ENCODE measurements at regions not wholly inside any gene's neighbourhood (a gene's known extent, or its start where the extent isn't known, plus 50 kb on each side); places are given as distances from the start of the nearest gene placed in this dataset.

GRCh38 chr7:92932450-92932849 lies 96.1 kb upstream of the CDK6 start:
- no peak overlapping the region for H3K27ac ChIP-seq (ENCODE audit: low read depth, low read length)
- H3K4me1 Mint-ChIP-seq = no peaks in the 10 kb centered on the region
- H3K9me3 Mint-ChIP-seq = peaks cover 0 to 32% (median 15%) of the 10 kb centered on the region in 8 donors
- intact Hi-C loops (cut with micrococcal nuclease) = no loop called here
- CTCF ChIA-PET (ENCODE audit: partially characterized antibody) = no interaction called here
- POLR2A ChIA-PET (ENCODE audit: partially characterized antibody) = interaction anchor here (0.6 kb wide), 1 partner anchor 8 kb away, joined by 4 read pairs; no protein-coding TSS in a partner anchor
- H3K27me3 Mint-ChIP-seq = peaks cover 6 to 7% of the 10 kb centered on the region in 2 donors
- no peak overlapping the region for H3K4me3 ChIP-seq (ENCODE audit: low read length in 2 of 2)
- H3K27me3 ChIP-seq (ENCODE audit: insufficient read depth, low read length) = no peaks in the 10 kb centered on the region
- no peak overlapping the region for H3K4me3 Mint-ChIP-seq
- H3K36me3 Mint-ChIP-seq = no peaks in the 10 kb centered on the region
- peaks cover 0 to 8% of the 10 kb centered on the region in 2 donors for H3K9me3 ChIP-seq (ENCODE audit: control insufficient read depth in 1 of 2, low read length in 2 of 2)
- H3K4me1 ChIP-seq (ENCODE audit: insufficient read depth, low read length) = no peaks in the 10 kb centered on the region
- no peaks in the 10 kb centered on the region for H3K36me3 ChIP-seq (ENCODE audit: insufficient read depth, low read length)
- DNase-seq = no peak
- no peak overlapping the region for H3K27ac Mint-ChIP-seq

- intact Hi-C loops (cut with micrococcal nuclease) = no loop called here
- H3K9me3 Mint-ChIP-seq = peaks cover 0 to 33% (median 15%) of the 10 kb centered on the region in 8 donors
- peaks cover 0 to 8% of the 10 kb centered on the region in 2 donors for H3K9me3 ChIP-seq (ENCODE audit: control insufficient read depth in 1 of 2, low read length in 2 of 2)
- no peak overlapping the region for H3K27ac ChIP-seq (ENCODE audit: low read depth, low read length)
- no peak overlapping the region for H3K4me3 ChIP-seq (ENCODE audit: low read length in 2 of 2)
- POLR2A ChIA-PET (ENCODE audit: partially characterized antibody) = no interaction called here
- no peaks in the 10 kb centered on the region for H3K36me3 ChIP-seq (ENCODE audit: insufficient read depth, low read length)
- no peaks in the 10 kb centered on the region for H3K4me1 ChIP-seq (ENCODE audit: insufficient read depth, low read length)
- H3K27me3 Mint-ChIP-seq = peaks cover 6 to 13% of the 10 kb centered on the region in 2 donors
- CTCF ChIA-PET (ENCODE audit: partially characterized antibody) = no interaction called here
- H3K36me3 Mint-ChIP-seq = no peaks in the 10 kb centered on the region
- H3K27ac Mint-ChIP-seq = no peak overlapping the region
- no peak overlapping the region for H3K4me3 Mint-ChIP-seq
- H3K27me3 ChIP-seq (ENCODE audit: insufficient read depth, low read length) = no peaks in the 10 kb centered on the region
- H3K4me1 Mint-ChIP-seq = no peaks in the 10 kb centered on the region
- DNase-seq = no peak
Measured at GRCh38 chr7:92930404-92930803, 94.0 kb upstream of the CDK6 start.

GRCh38 chr7:92926697-92927044 lies 90.3 kb upstream of the CDK6 start:
- peaks cover 2 to 12% of the 10 kb centered on the region in 2 donors for H3K27me3 Mint-ChIP-seq
- H3K4me1 Mint-ChIP-seq = no peaks in the 10 kb centered on the region
- intact Hi-C loops (cut with micrococcal nuclease) = no loop called here
- no peak overlapping the region for H3K4me3 Mint-ChIP-seq
- ChIA-PET POLR2A (ENCODE audit: partially characterized antibody) (no interaction called here), CTCF (ENCODE audit: partially characterized antibody) (no interaction called here)
- peaks cover 0 to 8% of the 10 kb centered on the region in 2 donors for H3K9me3 ChIP-seq (ENCODE audit: control insufficient read depth in 1 of 2, low read length in 2 of 2)
- H3K9me3 Mint-ChIP-seq = peaks cover 0 to 27% (median 14%) of the 10 kb centered on the region in 8 donors
- no peaks in the 10 kb centered on the region for H3K27me3 ChIP-seq (ENCODE audit: insufficient read depth, low read length)
- H3K27ac Mint-ChIP-seq = no peak overlapping the region
- H3K27ac ChIP-seq (ENCODE audit: low read depth, low read length) = no peak overlapping the region
- DNase-seq = no peak
- H3K36me3 ChIP-seq (ENCODE audit: insufficient read depth, low read length) = no peaks in the 10 kb centered on the region
- H3K4me3 ChIP-seq (ENCODE audit: low read length in 2 of 2) = no peak overlapping the region
- H3K36me3 Mint-ChIP-seq = no peaks in the 10 kb centered on the region
- H3K4me1 ChIP-seq (ENCODE audit: insufficient read depth, low read length) = no peaks in the 10 kb centered on the region

- DNase-seq = no peak
- CTCF ChIA-PET (ENCODE audit: partially characterized antibody) = no interaction called here
- Mint-ChIP-seq H3K27me3 (peaks cover 2 to 12% of the 10 kb centered on the region in 2 donors), H3K27ac (no peak overlapping the region), H3K9me3 (peaks cover 0 to 23% (median 14%) of the 10 kb centered on the region in 8 donors), H3K4me1 (no peaks in the 10 kb centered on the region), H3K4me3 (no peak overlapping the region), H3K36me3 (no peaks in the 10 kb centered on the region)
- Histone ChIP-seq H3K4me3 (ENCODE audit: low read length in 2 of 2) (no peak overlapping the region), H3K4me1 (ENCODE audit: insufficient read depth, low read length) (no peaks in the 10 kb centered on the region), H3K9me3 (ENCODE audit: control insufficient read depth in 1 of 2, low read length in 2 of 2) (peaks cover 0 to 8% of the 10 kb centered on the region in 2 donors), H3K27ac (ENCODE audit: low read depth, low read length) (no peak overlapping the region), H3K36me3 (ENCODE audit: insufficient read depth, low read length) (no peaks in the 10 kb centered on the region), H3K27me3 (ENCODE audit: insufficient read depth, low read length) (no peaks in the 10 kb centered on the region)
- POLR2A ChIA-PET (ENCODE audit: partially characterized antibody) = no interaction called here
- intact Hi-C loops (cut with micrococcal nuclease) = no loop called here
Measured at GRCh38 chr7:92925876-92926696, 89.7 kb upstream of the CDK6 start.

GRCh38 chr7:92924800-92925199 lies 88.4 kb upstream of the CDK6 start:
- H3K27me3 Mint-ChIP-seq = peaks cover 2 to 10% of the 10 kb centered on the region in 2 donors
- no peak overlapping the region for H3K27ac Mint-ChIP-seq
- no peaks in the 10 kb centered on the region for H3K36me3 ChIP-seq (ENCODE audit: insufficient read depth, low read length)
- H3K27me3 ChIP-seq (ENCODE audit: insufficient read depth, low read length) = no peaks in the 10 kb centered on the region
- H3K4me1 Mint-ChIP-seq = no peaks in the 10 kb centered on the region
- H3K9me3 Mint-ChIP-seq = peaks cover 0 to 12% (median 9%) of the 10 kb centered on the region in 8 donors
- H3K27ac ChIP-seq (ENCODE audit: low read depth, low read length) = no peak overlapping the region
- DNase-seq = no peak
- intact Hi-C loops (cut with micrococcal nuclease) = no loop called here
- H3K36me3 Mint-ChIP-seq = no peaks in the 10 kb centered on the region
- H3K4me3 ChIP-seq (ENCODE audit: low read length in 2 of 2) = no peak overlapping the region
- ChIA-PET CTCF (ENCODE audit: partially characterized antibody) (no interaction called here), POLR2A (ENCODE audit: partially characterized antibody) (no interaction called here)
- H3K9me3 ChIP-seq (ENCODE audit: control insufficient read depth in 1 of 2, low read length in 2 of 2) = no peaks in the 10 kb centered on the region
- no peak overlapping the region for H3K4me3 Mint-ChIP-seq
- H3K4me1 ChIP-seq (ENCODE audit: insufficient read depth, low read length) = no peaks in the 10 kb centered on the region

- intact Hi-C loops (cut with micrococcal nuclease) = no loop called here
- no peak overlapping the region for H3K4me3 ChIP-seq (ENCODE audit: low read length in 2 of 2)
- ChIA-PET POLR2A (ENCODE audit: partially characterized antibody) (no interaction called here), CTCF (ENCODE audit: partially characterized antibody) (no interaction called here)
- no peaks in the 10 kb centered on the region for H3K9me3 ChIP-seq (ENCODE audit: control insufficient read depth in 1 of 2, low read length in 2 of 2)
- H3K27me3 ChIP-seq (ENCODE audit: insufficient read depth, low read length) = no peaks in the 10 kb centered on the region
- no peaks in the 10 kb centered on the region for H3K4me1 ChIP-seq (ENCODE audit: insufficient read depth, low read length)
- no peaks in the 10 kb centered on the region for H3K4me1 Mint-ChIP-seq
- H3K36me3 Mint-ChIP-seq = no peaks in the 10 kb centered on the region
- no peak overlapping the region for H3K27ac Mint-ChIP-seq
- no peak overlapping the region for H3K4me3 Mint-ChIP-seq
- H3K36me3 ChIP-seq (ENCODE audit: insufficient read depth, low read length) = no peaks in the 10 kb centered on the region
- H3K27me3 Mint-ChIP-seq = no peaks in the 10 kb centered on the region
- peaks cover 0 to 3% (median 0%) of the 10 kb centered on the region in 8 donors for H3K9me3 Mint-ChIP-seq
- no peak for DNase-seq
- no peak overlapping the region for H3K27ac ChIP-seq (ENCODE audit: low read depth, low read length)
Measured at GRCh38 chr7:92917230-92917629, 80.9 kb upstream of the CDK6 start.

GRCh38 chr7:92916770-92917224 lies 80.4 kb upstream of the CDK6 start:
- Histone ChIP-seq H3K9me3 (ENCODE audit: control insufficient read depth in 1 of 2, low read length in 2 of 2) (no peaks in the 10 kb centered on the region), H3K27ac (ENCODE audit: low read depth, low read length) (no peak overlapping the region), H3K27me3 (ENCODE audit: insufficient read depth, low read length) (no peaks in the 10 kb centered on the region), H3K4me3 (ENCODE audit: low read length in 2 of 2) (no peak overlapping the region), H3K4me1 (ENCODE audit: insufficient read depth, low read length) (no peaks in the 10 kb centered on the region), H3K36me3 (ENCODE audit: insufficient read depth, low read length) (no peaks in the 10 kb centered on the region)
- H3K4me3 Mint-ChIP-seq = no peak overlapping the region
- peaks cover 0 to 3% (median 0%) of the 10 kb centered on the region in 8 donors for H3K9me3 Mint-ChIP-seq
- no peaks in the 10 kb centered on the region for H3K36me3 Mint-ChIP-seq
- intact Hi-C loops (cut with micrococcal nuclease) = no loop called here
- no peak overlapping the region for H3K27ac Mint-ChIP-seq
- DNase-seq = no peak
- H3K4me1 Mint-ChIP-seq = no peaks in the 10 kb centered on the region
- H3K27me3 Mint-ChIP-seq = no peaks in the 10 kb centered on the region
- CTCF ChIA-PET (ENCODE audit: partially characterized antibody) = no interaction called here
- POLR2A ChIA-PET (ENCODE audit: partially characterized antibody) = no interaction called here
